HG03196 (cell line): ENCODE measurements at regions not wholly inside any gene's neighbourhood (a gene's known extent, or its start where the extent isn't known, plus 50 kb on each side); places are given as distances from the start of the nearest gene placed in this dataset.
"Not testable (repeated sequence)": the region's sequence is repeated elsewhere in the genome, so short reads cannot be mapped to it uniquely, and the experiment has no call there.

ENCODE experiments used
- ATAC-seq: cut with Tn5 transposase; IDR thresholded peaks from one replicate; pipeline ENCODE4 v1.9.1; 2021; ENCODE audit not compliant: unreplicated experiment

DNA sequence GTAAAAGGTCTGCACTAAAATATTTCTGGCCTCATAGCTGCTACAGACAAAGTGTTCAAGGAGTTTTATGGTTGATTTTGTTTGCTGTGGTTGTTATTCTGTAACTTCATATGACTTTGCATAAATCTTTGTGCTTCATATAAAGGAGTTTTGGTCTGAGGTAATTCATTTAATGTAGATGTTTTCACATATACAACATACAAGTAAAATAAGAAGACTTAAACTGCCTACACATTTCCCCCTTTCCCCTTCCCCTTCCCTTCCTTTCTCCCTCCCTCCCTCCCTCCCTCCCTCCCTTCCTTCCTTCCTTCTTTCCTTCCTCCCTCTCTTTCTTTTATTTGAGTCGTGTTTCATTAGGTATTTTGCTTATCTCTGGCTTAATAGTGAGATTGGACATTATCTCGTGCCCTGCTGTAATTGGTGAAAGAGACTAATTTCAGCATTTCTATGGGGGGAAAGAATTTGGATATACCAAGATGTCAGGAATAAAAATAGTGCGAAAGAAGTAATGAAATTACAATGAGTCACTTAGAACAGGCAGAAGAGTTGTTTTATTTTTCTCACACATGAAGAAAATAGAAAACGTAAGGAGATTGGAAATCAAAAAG lies 144.9 kb upstream of the MAD2L1 start:
- no peak for ATAC-seq

DNA sequence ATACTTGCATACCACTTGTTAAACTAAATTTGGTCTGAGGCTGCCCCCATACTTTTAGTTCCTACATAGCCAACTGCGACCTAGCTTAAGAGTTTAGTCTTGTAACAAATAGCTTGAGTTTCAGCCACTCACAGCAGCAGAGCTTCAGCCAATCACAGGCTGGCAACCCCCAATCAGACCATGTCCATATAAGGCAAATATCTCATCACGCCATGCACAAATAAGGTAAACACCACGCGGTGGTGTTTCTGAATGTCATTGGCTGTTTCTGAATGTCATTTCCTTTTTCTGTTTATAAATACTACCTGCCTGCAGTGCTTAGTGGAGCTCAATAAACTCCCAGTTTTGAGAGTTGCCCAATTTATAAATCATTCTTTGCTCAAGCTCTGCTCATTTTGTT lies 143.1 kb upstream of the MAD2L1 start:
- no peak for ATAC-seq

DNA sequence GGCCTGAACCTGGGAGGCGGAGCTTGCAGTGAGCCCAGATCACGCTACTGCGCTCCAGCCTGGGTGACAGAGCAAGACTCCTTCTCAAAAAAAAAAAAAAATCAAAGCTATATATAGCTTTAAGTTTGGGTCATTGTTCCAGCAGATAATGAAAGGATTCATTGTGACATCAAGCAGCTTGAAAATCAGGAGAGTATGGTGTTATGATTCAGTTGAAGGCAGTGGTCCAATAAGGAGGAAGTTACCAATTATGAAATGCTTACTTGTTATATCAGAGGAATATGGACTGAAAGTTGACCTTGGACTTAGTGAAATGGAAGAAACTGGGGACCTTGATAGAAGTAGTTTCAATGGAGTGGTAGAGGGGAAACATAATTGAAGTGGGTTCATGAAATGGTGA lies 140.4 kb upstream of the MAD2L1 start:
- no peak for ATAC-seq

DNA sequence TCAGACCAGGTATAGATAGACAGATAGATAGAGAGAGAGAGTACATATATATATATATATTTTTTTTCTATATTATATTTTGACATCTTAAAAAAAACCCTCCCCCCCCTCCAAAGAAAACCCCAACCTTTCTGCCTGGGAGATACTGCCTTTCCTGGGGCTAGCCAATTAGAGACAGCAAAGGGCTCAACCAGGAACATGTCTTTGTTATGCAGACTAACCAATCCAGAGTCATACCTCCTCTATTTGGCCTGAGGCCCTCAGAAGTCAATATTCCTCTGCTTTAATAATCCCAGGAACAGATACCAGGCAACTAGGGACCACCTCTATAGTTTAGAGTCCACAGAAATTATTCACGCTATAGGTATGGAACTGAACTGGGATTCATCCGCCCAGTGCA lies 135.6 kb upstream of the MAD2L1 start:
- no peak for ATAC-seq

DNA sequence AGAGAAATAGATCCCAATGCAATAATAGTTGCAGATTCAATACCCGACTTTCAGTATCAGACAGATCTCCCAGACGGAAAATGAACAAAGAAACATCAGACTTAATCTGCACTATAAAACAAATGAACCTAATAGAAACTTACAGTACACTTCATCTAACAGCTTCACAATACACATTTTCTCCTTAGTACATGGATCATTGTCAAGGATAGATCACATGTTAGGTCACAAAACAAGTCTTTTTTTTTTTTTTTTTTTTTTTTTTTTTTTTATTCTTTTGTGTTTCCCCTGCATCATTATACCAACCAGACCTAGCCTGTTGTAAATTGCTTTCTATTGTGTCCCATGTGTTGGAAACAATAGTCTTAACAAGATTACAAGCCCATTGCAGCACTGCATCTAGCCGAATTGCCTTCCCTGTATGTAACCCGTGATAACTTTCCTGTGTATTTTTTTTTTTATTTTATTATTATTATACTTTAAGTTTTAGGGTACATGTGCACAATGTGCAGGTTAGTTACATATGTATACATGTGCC lies 134.0 kb upstream of the MAD2L1 start:
- not testable (repeated sequence) for ATAC-seq

DNA sequence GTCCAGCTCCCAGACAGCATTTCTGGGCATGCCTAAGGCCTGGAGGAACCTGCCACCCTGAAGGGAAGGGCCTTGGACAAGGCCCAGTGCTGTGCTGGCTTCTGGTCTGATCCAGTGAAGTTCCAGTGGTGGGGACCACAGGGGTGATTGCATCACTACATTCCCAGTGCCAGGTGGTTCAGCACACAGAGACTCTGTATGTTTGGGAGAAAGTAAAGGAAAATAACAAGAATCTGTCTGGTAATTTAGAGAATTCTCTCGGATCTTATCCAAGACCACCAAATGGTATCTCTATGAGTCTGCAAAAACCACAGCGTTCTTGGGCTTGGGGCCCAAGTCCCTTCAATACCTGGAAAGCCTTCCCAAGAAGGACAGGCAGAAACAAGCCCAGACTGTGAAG lies 131.8 kb upstream of the MAD2L1 start:
- ATAC-seq = no peak

DNA sequence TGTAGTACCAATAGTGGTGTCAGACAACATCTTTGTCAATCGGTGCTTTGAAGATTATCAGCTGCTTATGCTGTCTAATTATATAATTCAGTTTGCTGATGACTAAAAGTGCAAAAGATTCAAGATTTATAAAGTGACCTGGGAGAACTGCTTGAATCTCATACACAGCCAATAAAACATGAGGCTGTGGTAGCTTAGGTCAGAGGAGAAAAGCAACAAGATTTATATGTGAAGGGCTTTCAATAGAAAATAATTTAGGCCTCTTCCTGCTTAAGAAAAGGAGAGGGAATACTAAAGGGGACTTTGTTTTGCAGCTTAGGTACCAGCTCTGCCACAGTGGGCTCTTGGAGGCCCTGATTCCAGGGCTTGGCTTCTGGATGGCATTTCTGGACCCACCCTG lies 111.0 kb upstream of the MAD2L1 start:
- ATAC-seq = no peak

DNA sequence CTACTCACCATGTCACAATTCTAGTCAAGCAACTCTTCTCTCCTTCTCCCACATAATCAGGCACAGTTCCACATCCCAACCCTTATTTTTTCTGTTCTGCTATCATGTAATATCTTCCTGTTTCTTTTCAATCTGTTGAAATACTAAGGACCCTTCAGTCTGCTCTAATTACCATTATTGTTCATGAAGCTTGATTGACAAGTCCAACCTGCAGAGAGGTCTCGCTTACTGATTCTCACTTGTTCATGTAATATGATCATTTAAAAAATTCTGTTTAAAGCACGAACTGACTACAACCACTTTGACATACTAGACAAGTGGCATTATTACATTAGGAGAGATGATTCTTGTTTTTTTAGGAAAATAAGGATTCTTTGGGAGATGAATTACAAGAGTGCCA lies 108.6 kb upstream of the MAD2L1 start:
- no peak for ATAC-seq

DNA sequence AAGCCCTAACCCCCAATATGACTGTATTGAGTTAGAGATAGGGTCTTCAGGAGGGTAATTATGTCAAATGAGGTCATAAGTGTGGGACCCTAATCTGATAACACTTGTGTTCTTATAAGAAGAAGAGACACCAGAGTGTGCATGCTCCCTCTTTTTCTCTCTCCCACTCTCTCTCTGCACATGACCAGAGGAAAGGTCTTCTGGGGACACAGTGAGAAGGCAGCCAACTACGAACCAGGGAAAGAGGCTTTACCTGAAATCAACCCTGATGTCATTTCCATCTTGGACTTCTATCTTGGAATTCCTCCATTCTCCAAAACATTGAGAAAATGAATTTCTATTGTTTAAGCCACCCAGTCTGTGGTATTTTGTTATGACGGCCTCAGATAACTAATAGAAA lies 97.2 kb upstream of the MAD2L1 start:
- no peak for ATAC-seq

DNA sequence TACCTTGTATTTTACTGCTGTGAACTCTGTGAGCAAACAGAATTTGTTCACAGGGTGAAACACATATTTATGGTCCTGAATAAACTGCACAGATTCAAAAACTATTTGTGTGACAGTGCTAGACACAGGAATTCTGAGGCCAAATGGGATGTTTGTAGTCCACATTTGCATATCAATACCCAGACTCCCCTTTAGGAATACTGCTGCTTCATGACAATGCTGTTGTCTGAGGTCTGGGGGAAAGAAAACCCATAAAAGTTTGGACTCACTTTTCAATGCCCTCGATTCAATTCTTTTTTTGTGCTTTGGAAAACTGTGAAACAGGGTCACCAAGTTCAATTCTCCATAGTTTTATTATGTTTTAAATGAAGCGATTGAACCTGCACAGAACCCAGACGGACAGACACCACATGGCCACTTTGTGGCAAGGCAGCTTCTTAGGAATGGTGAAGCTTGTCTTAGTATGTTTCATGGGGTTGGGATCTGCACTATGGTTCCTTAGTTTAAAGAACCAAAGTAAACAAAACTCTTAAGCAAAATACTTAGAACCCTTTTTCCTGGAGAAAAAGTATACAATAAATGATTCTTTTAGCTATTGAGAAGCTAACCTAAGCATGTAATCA lies 92.3 kb upstream of the MAD2L1 start:
- ATAC-seq = no peak

DNA sequence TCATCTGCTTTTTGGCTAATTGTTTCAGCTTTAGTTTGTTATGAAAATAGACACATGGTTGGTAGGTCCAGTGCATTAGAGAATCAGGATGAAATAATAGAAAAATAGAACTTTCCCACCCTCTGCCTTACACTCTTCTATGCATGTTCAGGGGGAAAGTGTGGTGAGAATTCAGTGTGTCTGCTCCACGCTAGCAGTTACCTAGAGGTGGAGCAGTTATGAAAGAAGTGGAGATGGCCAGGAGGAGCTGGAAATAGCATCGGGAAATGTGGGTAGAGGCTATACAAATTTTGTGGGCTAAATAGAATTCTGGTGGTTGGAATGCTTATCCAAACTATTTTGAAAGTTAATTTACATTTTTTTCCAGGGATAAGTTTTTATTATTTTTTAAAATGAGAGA lies 91.4 kb upstream of the MAD2L1 start:
- no peak for ATAC-seq

DNA sequence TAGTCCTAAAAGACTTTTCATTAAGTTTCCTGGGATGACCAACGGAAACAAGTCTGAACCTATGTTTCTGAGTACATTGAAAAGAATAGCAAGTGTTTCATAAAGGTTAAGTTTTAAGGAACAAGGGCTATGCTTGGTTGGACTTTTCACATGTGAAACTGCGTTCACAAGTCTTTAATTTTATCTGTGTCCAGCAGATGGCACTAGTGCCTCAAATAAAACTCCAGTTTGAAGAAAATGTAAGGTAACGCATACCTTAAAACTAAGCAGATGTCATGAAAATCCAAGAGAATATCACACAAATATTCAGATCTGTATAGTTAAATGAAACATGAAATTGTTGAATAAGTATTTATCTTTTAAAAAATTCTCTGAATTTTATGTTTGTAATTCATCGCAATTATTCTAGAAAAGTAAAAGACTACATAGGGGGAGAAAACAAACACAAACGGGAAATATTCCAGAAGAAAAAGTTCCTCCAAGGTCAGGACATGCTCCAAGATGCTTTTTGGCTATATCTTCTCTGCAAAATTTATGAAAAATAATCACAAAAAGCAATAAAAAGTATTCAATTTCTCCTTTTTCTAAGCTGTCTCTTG lies 89.6 kb upstream of the MAD2L1 start:
- peak; percentile 56 for ATAC-seq

DNA sequence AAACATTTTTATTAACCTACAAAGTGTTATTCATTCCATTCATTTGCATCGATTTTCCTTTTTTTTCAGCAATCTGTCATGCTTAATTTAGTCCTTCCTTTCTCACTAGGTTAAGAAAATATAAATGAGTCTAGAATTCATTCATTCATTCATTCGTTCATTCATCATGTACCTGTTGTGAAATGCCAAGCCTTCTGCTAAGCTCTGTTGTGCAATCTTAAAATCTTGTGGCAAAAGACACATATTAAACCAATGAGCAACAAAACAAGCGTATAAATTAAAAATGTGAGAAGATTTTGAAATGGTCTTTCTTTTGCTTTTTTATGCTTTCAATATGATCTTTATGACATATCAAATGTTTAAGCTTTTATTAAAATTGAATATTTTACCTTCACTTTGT lies 88.6 kb upstream of the MAD2L1 start:
- ATAC-seq = no peak

DNA sequence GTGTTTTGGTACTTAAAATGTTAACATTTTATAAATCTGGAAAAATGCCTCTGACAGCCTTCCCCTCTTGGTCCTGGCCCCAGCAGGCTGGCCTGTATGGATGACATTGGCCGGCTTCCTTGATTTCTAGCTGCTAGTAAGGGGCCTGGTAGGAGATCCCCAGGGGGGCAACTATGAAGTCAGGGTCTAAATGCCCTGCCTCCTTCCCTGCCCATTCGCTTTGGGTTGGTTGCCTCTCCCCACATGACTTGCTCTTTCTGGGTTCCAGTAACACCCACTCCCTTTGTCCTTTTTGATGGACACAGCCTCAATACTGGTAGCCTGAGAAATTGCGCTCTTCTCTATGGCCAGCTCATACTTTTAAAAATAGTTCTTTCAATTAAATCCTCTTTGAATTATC lies 78.0 kb upstream of the MAD2L1 start:
- no peak for ATAC-seq

DNA sequence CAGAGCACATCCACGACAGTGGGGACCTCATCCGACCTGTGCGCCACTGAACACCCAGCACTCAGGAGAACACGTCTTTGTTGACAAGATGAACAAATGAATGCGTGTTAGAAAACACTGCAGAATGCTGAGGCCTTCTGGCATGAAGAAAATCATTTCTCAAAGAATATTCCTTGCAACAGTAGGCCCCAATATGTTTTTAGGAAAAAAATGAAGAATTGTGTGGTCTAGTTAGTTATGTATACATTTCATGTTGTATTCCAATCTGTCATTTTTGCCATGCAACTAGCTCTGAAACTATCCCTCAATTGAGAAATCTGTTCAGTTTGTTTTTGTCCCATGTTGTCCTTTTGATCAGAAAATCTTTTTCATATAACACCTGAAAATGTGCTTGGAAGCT lies 77.4 kb upstream of the MAD2L1 start:
- no peak for ATAC-seq

DNA sequence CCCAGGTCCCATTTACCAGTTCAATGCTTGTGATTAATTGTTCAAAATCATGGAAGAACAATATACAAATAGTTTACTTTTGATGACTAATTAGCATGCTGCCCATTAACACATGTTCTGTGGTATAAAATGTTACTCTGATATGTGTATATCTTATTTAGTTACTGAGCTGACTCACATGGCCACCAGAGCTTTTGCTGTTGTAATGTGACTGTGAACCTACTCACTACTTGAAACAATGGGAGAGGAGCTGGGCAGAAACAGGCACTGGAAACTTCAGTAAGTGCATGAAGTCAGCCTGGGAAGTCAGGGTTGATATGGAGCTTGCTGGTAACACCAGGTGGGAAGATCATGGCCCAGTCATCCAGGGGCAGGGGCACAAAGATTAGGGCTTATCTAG lies 72.7 kb upstream of the MAD2L1 start:
- ATAC-seq = no peak

DNA sequence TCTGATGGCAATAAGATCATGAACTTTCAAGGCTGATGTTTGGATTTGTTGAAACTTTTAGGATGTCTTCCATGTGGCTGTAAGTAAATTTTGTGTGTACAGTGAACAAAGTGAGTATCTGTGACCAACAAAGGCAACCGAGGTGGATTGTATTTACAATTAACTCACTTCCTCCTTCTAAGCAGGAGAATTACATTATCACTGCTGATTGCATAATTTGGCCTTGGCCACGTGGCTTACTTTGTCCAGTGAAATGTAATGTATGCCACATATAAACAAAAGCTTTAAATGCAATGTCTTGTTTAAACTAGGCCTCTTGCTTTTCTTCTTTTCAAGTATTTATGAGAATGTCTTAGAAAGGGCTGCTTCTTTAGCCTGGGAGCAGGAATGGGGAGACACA lies 66.3 kb upstream of the MAD2L1 start:
- no peak for ATAC-seq

DNA sequence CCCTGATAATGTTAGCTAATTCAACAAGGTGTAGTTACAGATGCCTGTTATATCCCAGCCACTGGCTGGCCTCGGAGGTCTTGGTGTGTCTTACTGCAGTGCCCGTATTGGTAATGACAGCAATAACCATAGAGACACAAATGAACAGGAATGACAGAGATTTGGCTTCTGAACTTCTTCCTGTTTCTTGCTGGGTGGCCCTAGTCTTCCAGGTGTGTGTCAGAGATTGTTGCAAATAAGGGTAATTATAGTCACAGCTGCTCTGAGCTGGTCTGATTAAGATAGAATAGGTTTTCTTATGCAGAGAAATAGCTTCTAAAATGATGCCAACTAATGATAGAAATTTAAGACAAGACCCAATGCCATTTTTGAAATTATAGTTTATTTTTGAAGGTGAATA lies 64.1 kb upstream of the MAD2L1 start:
- ATAC-seq = no peak
